GM18873 (cell line): ENCODE measurements at regions not wholly inside any gene's neighbourhood (a gene's known extent, or its start where the extent isn't known, plus 50 kb on each side); places are given as distances from the start of the nearest gene placed in this dataset.

Experiments used
- ATAC-seq: cut with Tn5 transposase; IDR thresholded peaks from one replicate; pipeline ENCODE4 v1.9.1; 2021; ENCODE audit warnings: mild to moderate bottlenecking, moderate library complexity, moderate number of reproducible peaks; ENCODE audit not compliant: unreplicated experiment, low FRiP score

GRCh38 chr2:57937456-57937855, 109.2 kb upstream of the VRK2 start:
- no peak for ATAC-seq

GRCh38 chr2:57941816-57942215, 104.8 kb upstream of the VRK2 start:
- ATAC-seq, result no peak

- ATAC-seq, result no peak
Observed at GRCh38 chr2:57943315-57943714, 103.3 kb upstream of the VRK2 start.

GRCh38 chr2:57947398-57947797, 99.2 kb upstream of the VRK2 start:
- ATAC-seq, result no peak

GRCh38 chr2:57954020-57954419, 92.6 kb upstream of the VRK2 start:
- no peak for ATAC-seq

GRCh38 chr2:57957238-57957637, 89.4 kb upstream of the VRK2 start:
- no peak for ATAC-seq

GRCh38 chr2:57959390-57959789, 87.2 kb upstream of the VRK2 start:
- ATAC-seq, result no peak

- no peak for ATAC-seq
Observed at GRCh38 chr2:57962861-57963260, 83.7 kb upstream of the VRK2 start.

- ATAC-seq, result no peak
Observed at GRCh38 chr2:57965219-57965618, 81.4 kb upstream of the VRK2 start.

- ATAC-seq, result no peak
Observed at GRCh38 chr2:57965961-57966360, 80.6 kb upstream of the VRK2 start.

GRCh38 chr2:57973621-57974186, 72.9 kb upstream of the VRK2 start:
- ATAC-seq, result no peak

- no peak for ATAC-seq
Observed at GRCh38 chr2:57979158-57979557, 67.4 kb upstream of the VRK2 start.

GRCh38 chr2:57981083-57981768, 65.4 kb upstream of the VRK2 start:
- no peak for ATAC-seq

- ATAC-seq, result no peak
Observed at GRCh38 chr2:57987835-57988573, 58.6 kb upstream of the VRK2 start.

GRCh38 chr2:57990118-57990725, 56.4 kb upstream of the VRK2 start:
- no peak for ATAC-seq
